Kidney tubule cell (primary cell): ENCODE measurements at regions not wholly inside any gene's neighbourhood (a gene's known extent, or its start where the extent isn't known, plus 50 kb on each side); places are given as distances from the start of the nearest gene placed in this dataset.

Source experiments
- DNase-seq: peaks from one replicate; pipeline ENCODE4 v3.0.0-alpha.2; 2018; ENCODE audit warnings: low spot score

- DNase-seq: no peak
These were observed 827.5 kb upstream of the SALL3 start for GRCh38 chr18:78151948-78152725.

- DNase-seq: no peak
These were observed 826.3 kb upstream of the SALL3 start for GRCh38 chr18:78153362-78153761.

- DNase-seq: no peak
These were observed 825.2 kb upstream of the SALL3 start for GRCh38 chr18:78154444-78154843.

GRCh38 chr18:78154853-78155252, 824.8 kb upstream of the SALL3 start:
- DNase-seq: no peak

GRCh38 chr18:78156466-78156865, 823.2 kb upstream of the SALL3 start:
- DNase-seq: no peak

- no peak for DNase-seq
These were observed 820.7 kb upstream of the SALL3 start for GRCh38 chr18:78158943-78159342.

- DNase-seq: no peak
These were observed 820.2 kb upstream of the SALL3 start for GRCh38 chr18:78159397-78159796.

- peak; percentile 10 for DNase-seq
These were observed 818.5 kb upstream of the SALL3 start for GRCh38 chr18:78160961-78161656.

- no peak for DNase-seq
These were observed 814.1 kb upstream of the SALL3 start for GRCh38 chr18:78165525-78165924.

- DNase-seq: no peak
These were observed 811.1 kb upstream of the SALL3 start for GRCh38 chr18:78168526-78168925.

- DNase-seq: no peak
These were observed 810.3 kb upstream of the SALL3 start for GRCh38 chr18:78169174-78169864.

- no peak for DNase-seq
These were observed 807.7 kb upstream of the SALL3 start for GRCh38 chr18:78171954-78172353.

- peak; percentile 8 for DNase-seq
These were observed 804.9 kb upstream of the SALL3 start for GRCh38 chr18:78174737-78175136.

- DNase-seq: no peak
These were observed 800.8 kb upstream of the SALL3 start for GRCh38 chr18:78178812-78179211.

- no peak for DNase-seq
These were observed 798.9 kb upstream of the SALL3 start for GRCh38 chr18:78180741-78181140.

- no peak for DNase-seq
These were observed 795.8 kb upstream of the SALL3 start for GRCh38 chr18:78183815-78184214.

GRCh38 chr18:78191276-78191675, 788.3 kb upstream of the SALL3 start:
- DNase-seq: peak; percentile 9

GRCh38 chr18:78192054-78192453, 787.6 kb upstream of the SALL3 start:
- peak; percentile 83 for DNase-seq

- no peak for DNase-seq
These were observed 783.3 kb upstream of the SALL3 start for GRCh38 chr18:78196280-78196679.

- DNase-seq: no peak
These were observed 780.6 kb upstream of the SALL3 start for GRCh38 chr18:78199002-78199401.

GRCh38 chr18:78199611-78200010, 780.0 kb upstream of the SALL3 start:
- DNase-seq: no peak

GRCh38 chr18:78207942-78208341, 771.7 kb upstream of the SALL3 start:
- no peak for DNase-seq

- no peak for DNase-seq
These were observed 771.2 kb upstream of the SALL3 start for GRCh38 chr18:78208461-78208860.
